Stimulated activated CD4-positive, alpha-beta T cell treated with anti-CD3 and anti-CD28 coated beads, Interleukin-2, amount 100 ng/mL, for 48 hours (primary cell): ENCODE measurements at regions not wholly inside any gene's neighbourhood (a gene's known extent, or its start where the extent isn't known, plus 50 kb on each side); places are given as distances from the start of the nearest gene placed in this dataset.
"Not testable (repeated sequence)": the region's sequence is repeated elsewhere in the genome, so short reads cannot be mapped to it uniquely, and the experiment has no call there.

Experiments used
- DNase-seq, 2 donors: peaks; one replicate each; pipeline ENCODE4 v3.0.0-alpha.2; 2020

DNA sequence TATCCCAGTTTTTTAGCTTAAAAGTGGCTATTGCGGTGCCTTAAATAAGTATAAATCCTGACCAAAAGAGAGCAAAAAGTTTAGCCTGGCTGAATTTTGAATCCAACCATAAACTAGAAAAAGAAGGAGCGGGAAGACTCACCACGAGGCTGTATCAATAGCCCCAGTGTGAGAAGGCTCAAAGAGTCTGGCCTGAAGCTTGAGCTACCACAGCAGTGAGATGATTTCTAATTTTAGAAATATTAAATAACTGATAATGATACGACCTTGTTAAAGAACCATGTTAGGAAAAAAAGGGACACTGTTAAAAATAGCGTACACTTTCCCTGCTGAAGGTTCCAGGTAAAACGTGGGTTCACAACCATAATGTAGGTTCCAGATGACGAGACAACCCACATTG lies 134.1 kb upstream of the ZNF462 start:
- DNase-seq: no peak

DNA sequence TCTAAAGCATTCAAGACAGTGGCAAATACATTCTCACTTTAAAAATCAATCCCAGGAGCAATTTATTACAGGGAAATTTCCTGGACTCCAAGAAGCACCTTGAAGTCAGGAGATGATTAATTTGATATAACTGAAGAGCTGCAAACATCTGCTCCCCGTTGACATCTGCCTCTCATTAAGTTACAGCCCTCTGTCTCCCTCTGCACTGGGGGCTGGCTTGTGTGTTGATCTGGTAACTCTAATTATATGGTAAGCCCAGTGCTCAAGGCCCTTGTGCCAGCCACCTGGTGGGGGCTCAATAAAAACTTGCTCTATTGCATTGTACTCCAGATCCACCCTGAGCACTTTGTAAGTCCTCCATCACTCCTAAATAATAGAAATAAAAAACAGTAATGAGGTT lies 131.1 kb upstream of the ZNF462 start:
- DNase-seq: no peak

DNA sequence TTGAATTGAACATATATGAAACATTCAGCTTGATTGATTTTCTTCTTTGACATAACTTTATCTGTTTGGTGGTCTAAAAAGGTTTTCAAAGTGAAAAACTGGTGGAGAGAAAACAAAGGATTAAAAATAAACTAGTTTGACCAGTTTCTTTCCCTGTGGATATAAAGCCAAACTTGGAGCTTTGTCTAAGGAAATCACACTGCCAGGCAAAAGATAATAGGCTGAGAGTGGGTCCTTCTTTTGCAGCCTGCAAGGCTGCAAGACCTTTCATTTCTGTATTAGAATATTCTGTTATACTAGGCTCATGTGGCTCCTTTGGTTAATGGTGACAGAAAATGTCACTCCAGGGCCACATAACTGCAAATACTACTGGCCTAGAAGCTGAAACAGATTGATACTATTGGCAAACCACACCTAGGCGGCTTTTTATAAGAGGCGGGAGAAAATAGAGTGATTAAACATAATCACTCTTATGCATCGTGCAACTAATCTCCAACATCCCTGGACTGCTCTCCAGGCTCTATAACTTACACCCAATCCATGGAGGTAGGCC lies 129.1 kb upstream of the ZNF462 start:
- no peak for DNase-seq

DNA sequence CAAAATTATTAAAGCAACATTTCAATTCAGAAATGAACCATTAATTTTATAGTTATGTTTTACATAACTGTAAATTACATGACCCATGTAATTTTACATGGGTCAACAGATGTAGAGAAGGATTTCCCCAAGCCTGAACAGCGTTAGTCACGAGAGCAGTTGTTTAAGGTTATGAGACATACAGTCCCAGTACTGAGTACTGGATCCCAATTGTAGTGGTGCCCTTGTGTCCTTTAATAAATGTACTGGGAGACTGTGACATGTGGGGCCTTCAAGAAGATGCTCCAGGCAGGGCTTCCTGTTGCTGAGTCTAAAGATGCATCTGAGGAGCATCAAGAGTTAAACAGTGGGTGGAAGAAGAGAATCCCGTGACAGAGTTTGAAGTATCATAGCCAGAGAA lies 125.5 kb upstream of the ZNF462 start:
- no peak for DNase-seq

GRCh38 chr9:106738109-106738508 lies 124.9 kb upstream of the ZNF462 start:
- DNase-seq: no peak

- DNase-seq: no peak
Observed at GRCh38 chr9:106745457-106745856, 117.5 kb upstream of the ZNF462 start.

- DNase-seq: no peak
Observed at GRCh38 chr9:106745876-106746275, 117.1 kb upstream of the ZNF462 start.

GRCh38 chr9:106751681-106752080 lies 111.3 kb upstream of the ZNF462 start:
- no peak for DNase-seq

DNA sequence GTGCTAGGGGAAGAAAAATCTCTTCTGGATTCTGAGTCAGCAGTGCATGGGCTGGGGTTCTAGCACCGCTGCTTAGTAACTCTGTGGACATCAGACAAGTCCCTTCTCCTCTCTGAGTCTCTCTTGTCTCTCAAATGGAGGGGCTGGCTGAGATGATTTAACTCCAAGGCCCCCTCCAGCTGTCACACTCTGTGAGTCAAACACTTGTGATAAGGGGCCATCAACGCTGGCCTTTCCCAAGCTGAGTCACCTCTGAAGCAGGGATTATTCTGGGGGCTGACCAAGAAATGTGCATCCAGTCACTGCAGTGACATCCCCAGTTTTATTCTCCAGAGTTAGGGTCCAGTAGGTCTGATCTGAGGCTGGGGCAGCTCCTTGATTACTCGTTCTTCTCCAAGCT lies 110.4 kb upstream of the ZNF462 start:
- DNase-seq: no peak

- DNase-seq: no peak
Observed at GRCh38 chr9:106753155-106753671, 109.8 kb upstream of the ZNF462 start.

GRCh38 chr9:106755736-106756135 lies 107.2 kb upstream of the ZNF462 start:
- DNase-seq: no peak

DNA sequence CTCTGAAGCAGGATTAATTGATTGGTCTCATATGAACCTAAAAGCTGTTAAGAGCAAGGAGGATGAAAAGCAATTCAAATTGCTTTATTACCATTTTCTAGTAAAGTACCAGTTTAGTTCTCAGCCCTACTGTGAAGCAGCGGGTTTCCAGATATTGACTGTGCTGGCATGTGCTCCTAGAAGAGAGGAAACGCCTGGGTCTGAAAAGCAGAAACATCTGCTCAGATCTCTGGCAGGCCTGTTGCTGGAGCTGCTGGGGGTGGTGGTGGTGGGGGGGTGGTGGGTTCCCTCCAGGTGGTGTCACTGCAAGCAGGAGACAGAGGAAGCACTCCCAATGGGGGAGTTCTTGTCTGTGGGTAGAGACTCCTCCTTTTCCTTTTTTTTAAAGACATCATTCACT lies 105.5 kb upstream of the ZNF462 start:
- DNase-seq: no peak

DNA sequence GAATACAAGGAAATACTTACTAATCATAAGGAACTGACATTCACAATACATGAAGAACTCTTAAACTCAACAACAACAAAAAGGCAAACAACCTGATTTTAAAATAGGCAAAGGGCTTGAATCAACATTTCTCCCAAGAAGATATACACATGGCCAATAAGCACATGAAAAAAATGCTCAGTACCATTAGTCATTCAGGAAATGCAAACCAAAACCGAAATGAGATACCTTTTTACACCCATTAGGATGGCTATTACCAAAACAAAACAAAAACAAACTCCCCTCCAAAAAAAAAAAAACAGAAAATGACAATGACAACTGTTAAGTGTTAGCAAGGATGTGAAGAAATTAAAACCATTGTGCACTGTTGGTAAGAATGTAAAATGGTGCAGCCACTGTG lies 104.1 kb upstream of the ZNF462 start:
- DNase-seq: no peak

DNA sequence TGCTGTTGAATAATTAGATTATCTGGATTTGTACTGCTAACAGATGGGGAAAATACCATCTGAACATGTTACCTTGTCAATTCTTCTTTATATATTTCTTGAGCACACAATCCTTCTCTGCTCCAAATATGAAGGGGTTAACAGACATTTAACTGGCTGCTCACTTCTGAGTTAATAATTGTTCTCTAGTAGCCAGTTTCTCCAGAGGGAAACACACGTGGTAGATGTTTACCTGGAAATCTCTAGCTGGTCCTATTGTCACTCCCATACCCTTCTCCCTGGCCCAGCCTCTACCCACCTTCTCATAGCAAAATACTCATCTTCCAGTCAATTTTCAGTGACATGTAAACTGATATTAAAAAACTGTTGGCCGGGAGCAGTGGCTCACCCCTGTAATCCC lies 101.5 kb upstream of the ZNF462 start:
- no peak for DNase-seq

DNA sequence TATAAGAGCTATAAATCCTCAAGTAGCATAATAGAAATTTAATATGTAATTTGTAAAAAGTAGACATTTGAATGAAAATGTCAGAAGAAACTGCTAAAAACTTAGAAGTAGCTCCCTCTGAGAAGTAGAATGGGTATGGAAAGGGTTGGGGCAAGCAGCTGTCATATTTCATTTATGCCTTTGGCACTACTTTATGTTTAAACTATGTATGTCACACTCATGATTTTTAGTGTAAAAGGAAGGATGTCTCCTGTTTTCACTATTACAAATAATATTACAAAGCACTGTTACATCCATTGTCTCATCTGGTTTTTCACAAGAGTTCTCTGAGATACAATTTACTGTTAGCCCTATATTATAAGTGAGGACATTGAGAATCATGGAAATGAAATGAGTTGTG lies 96.3 kb upstream of the ZNF462 start:
- DNase-seq: no peak

DNA sequence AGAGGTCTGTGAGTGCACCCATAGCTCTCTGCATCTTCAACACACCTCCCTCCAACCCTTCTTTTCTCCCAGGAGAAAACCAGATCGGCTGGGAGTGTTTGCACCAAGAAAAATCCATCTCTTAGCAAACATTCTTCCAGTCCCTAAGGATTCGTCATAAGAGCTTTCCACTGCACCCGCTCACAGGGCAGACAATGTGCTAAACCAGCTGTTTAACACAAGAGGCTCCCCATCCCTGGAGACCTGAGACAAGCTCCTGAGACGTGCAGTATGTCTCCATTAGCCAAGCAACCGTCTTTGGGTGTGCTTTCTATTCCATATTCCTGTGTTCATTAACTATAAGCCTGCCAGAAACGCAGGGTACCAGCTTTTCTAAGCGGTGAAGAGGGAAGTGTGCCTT lies 93.6 kb upstream of the ZNF462 start:
- DNase-seq: no peak

- DNase-seq: no peak
Observed at GRCh38 chr9:106771608-106772007, 91.4 kb upstream of the ZNF462 start.

- DNase-seq: no peak
Observed at GRCh38 chr9:106772523-106773290, 90.3 kb upstream of the ZNF462 start.

GRCh38 chr9:106773750-106774149 lies 89.2 kb upstream of the ZNF462 start:
- DNase-seq: no peak

GRCh38 chr9:106775960-106776359 lies 87.0 kb upstream of the ZNF462 start:
- no peak for DNase-seq

DNA sequence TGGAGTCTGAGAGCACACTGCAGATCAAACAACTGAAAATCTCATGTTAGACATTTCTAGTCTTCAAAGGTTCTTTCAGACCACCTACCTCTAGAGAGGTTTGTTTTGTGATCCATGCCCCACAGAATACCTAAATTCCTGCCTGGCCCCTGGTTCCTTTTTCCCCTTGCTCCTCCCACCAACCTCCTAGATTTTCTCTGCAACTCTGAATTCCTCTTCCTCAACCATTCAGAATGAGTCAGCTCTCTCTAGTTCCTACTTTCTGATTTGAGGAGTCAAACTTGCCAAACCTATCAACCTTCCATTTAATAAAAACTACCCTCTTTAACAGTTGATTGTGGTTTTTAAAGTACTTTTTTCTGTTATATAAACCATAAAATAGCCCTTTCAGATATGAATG lies 83.2 kb upstream of the ZNF462 start:
- DNase-seq: no peak

DNA sequence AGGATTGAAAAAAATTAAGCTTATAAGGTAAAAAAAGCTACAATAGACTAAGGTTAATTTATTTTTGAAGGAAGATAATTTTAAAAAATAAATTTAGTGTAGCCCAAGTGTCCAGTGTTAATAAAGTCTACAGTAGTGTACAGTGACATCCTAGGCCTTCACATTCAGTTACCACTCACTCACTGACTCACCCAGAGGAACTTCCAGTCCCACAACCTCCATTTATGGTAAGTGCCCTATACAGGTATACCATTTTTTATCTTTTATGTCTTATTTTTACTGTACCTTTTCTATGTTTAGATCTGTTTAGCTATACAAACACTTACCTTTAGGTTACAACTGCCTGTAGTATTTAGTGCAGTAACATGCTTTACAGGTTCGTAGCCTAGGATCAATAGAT lies 79.8 kb upstream of the ZNF462 start:
- no peak for DNase-seq

DNA sequence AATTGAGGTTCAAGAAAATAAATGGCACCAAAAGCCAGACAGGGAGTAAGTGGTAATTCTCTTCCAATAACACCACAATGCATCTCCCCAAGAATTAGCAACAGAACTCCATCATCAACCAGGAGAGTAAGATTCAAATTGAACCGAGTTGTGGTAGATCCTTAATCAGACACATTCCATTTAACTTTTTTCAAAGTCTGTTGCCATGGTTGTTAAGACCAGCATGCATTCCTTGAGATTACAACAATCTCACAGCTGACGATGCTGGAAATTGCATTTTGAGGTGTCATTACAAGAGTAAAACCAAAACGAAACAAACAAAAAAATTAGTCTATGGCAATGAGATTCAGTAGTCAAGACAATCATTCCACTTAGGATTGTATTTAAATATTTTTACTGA lies 78.9 kb upstream of the ZNF462 start:
- DNase-seq: no peak

GRCh38 chr9:106785200-106785599 lies 77.8 kb upstream of the ZNF462 start:
- no peak for DNase-seq

DNA sequence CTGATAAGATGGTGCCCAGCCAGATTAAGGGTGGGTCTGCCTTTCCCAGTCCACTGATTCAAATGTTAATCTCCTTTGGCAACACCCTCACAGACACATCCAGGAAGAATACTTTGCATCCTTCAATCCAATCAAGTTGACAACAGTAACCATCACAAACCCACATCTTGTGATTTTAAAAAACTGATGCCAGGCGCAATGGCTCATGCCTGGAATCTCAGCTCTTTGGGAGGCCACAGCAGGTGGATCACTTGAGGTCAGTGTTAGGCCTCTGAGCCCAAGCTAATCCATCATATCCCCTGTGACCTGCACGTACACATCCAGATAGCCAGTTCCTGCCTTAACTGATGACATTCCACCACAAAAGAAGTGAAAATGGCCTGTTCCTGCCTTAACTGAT lies 74.9 kb upstream of the ZNF462 start:
- DNase-seq: not testable (repeated sequence)
